ENCODE measurements at regions not wholly inside any gene's neighbourhood (a gene's known extent, or its start where the extent isn't known, plus 50 kb on each side); places are given as distances from the start of the nearest gene placed in this dataset.

DNA sequence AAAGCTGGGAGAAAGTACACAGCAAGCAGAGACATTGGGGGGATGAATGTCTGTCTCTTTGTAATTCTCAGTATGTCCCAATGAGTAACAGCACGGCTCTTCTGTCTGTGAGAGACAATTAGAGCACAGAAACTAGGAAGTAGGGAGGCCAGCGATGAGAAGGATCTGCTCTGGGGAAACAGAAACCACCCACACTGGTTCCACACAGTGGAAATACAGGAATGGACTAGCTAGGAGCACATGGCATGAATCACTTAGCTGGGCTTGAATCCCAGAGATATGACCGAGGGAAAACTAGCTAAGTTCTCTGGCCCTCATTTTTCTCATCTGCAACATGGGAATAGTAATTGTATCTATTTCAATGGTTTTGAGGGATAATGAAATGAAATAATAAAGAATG lies 895.9 kb downstream of the TLE4 start:
- no peak for DNase-seq (ENCODE audit: low read depth)

DNA sequence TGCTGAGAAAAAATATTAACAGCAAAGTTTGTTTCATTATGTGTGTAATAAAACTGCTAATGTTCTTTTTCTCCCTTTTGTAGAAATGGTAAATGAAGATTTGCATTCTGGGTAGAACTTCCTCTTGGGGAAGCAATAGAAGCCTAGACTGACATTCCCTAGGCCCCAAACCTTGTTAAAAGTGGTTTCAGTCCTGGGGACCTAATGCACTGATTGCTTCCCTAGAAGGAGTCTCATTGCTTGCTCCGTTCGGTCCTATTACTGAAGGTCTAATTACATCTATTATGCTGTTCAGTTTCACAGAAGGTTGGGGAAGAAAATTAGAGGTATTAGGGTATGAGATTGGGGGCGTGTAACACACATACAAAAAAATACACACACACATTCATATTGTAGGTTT lies 893.8 kb downstream of the TLE4 start:
- no peak for DNase-seq (ENCODE audit: low read depth)

DNA sequence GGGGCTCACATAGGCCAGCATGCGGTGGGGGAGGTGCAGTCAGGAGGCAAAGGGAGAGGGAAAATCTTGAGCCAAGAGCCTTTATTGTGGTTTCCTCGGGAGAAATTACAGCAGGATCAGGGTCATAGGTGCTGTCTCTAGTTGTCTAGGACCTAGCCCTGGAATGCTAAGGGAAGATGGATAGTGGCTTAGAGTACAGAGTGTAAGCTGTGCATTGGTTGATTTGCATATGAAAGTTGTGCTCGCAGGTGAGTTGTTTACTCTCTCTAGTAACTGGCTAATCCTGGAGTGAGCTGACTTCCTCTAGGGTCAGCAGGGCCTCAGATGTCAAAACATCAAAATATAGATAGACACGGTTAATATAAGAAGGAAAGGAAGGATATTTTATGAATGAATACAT lies 877.7 kb downstream of the TLE4 start:
- no peak for DNase-seq (ENCODE audit: low read depth)

DNA sequence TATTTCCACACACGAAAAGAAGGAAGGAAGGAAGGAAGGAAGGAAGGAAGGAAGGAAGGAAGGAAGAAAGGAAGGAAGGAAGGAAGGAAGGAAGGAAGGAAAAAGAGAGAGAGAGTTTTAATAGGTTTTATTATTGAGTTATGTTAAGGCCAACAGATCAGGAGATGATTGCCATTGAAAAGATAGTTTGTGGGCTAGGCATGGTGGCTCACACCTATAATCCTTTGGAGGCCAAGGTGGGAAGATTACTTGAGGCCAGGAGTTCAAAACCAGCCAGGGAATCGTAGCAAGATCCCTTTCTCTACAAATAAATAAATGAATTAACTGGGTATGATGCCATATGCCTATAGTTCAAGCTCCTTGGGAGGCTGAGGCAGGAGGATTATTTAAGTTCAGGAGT lies 877.2 kb downstream of the TLE4 start:
- DNase-seq (ENCODE audit: low read depth) = no peak

DNA sequence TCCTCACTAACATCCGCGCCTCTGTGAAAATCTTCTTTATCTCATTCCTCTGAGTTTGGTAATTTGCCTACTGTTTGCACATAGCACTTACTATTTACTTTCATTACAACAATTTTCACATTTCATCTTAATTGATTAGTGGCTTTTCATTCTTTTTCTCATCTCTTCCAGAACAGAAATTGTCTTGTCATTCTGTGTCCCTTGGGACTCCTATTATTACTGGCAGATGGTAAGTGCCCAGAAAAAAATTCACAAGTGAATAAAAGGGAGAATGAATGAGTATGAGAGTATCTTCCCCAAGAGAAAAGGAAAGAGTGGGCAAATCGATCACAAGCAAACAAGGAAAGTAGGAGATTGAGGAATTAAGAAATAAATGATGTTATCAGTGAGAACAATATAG lies 876.1 kb downstream of the TLE4 start:
- no peak for DNase-seq (ENCODE audit: low read depth)

DNA sequence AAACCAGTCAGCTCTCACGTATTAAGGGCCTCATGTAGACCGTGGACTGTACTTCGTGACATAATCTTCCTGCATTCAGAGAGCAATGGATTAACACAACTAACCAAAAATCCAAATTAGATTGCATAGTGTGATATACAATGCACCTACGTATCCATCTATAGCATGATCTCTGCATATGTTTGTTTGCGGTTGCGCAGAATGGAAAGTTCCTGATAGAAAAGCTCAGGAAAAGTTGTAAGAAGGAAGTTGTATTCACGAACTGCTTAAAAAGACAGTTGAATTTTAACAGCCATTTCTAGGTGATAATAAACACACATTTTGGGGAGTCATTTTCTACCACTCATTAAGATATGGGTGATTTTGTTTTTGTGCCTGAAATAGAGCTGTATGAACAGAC lies 869.0 kb downstream of the TLE4 start:
- no peak for DNase-seq (ENCODE audit: low read depth)

DNA sequence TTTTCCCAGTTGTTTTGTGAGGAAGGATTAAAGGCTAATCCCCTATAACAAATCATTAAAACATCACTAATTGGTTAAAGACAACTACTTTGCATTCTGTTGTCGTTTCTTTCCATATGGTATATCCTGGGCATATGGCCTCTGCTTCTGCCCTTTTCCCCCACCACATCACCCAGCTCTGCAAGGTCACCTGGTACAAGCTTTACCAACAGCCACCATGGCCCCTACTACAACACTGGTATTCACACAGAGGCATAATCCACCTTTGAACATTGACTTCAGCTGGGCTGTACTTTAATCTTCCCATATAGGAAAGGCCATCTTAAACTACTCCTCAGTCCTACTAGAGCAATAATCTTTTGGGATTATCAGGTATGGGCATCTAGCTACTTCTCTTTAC lies 866.1 kb downstream of the TLE4 start:
- DNase-seq (ENCODE audit: low read depth) = no peak

DNA sequence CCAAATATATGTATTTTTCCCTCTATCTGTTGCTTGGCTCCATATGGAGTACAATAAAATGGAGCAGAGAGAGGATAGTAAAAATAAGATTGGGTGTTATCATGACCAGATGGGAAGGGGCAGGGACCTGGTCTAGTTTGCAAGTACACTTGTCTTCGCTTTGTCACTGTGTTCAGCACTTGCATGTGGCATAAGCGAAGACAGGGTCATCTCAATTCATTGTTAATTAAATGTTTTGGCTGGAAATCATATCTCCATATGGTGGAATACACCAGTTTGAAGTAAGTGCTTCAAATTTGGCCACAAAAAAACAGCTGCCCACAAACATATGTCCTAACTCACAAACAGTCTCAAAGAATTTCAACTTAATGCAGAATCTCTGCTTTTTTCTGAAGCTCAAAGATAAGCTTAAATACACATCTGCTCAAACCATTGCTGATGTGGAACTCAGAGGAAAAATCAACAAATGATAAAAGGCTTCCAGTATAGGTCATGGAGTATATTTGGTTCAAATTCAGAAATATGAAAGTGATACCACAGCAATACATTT lies 865.4 kb downstream of the TLE4 start:
- DNase-seq (ENCODE audit: low read depth) = no peak

DNA sequence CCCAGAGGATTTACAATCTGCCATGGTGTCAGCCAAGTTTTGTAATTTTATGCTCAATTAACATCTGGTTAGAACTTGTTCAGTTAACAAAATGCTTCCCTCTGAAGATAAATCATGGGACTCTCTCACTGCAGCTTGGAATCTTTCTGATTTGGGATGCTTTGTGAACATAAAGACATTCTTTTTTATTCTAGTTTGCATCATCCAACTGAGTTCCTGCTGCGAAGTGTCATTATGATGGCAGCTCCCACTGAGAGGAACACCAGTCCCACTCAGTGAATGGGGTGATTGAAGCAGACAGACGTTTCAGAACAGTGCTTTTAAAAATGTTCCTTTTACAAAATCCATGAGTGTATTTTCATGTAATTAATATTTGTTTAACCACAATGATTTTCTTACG lies 863.8 kb downstream of the TLE4 start:
- DNase-seq (ENCODE audit: low read depth) = no peak

DNA sequence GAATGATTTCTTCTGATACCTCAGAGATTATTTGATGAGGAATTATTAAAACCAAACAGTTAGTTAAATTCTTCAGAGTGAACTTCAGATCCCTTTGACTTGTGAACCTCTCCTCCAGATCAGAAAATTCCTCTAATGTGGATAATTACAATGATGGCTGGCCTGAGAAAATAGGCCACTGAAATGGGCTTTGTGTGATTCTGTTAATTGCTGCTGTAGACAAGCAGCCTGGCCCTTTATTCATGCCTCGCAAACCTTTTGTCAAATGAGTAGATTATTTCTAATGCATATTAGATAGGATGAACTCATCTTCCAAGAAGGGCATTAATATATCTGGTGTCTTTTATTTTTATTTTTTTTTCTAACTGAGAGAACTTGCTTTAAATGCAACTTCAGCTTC lies 855.2 kb downstream of the TLE4 start:
- DNase-seq (ENCODE audit: low read depth) = no peak

DNA sequence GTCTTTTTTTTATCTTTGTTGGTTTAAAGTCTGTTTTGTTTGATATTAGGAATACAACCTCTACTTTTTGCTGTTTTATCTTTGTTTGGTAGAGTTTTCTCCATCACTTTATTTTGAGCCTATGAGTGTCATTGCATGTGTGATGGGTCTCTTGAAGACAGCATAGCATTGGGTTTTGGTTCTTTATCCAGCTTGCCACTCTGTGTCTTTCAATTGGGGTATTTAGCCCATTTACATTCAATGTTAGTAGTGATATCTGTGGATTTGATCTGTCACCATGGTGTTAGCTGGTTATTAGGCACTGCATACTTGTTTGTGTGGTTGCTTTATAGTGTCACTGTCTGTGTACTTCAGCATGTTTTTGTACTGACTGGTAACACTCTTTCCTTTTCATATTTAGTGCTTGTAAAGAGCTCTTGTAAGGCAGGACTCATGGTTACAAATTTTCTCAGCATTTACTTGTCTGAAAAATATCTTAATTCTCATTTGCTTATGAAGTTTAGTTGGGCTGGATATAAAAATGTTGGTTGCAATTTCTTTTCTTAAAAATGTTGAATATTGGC lies 845.5 kb downstream of the TLE4 start:
- DNase-seq (ENCODE audit: low read depth) = no peak

DNA sequence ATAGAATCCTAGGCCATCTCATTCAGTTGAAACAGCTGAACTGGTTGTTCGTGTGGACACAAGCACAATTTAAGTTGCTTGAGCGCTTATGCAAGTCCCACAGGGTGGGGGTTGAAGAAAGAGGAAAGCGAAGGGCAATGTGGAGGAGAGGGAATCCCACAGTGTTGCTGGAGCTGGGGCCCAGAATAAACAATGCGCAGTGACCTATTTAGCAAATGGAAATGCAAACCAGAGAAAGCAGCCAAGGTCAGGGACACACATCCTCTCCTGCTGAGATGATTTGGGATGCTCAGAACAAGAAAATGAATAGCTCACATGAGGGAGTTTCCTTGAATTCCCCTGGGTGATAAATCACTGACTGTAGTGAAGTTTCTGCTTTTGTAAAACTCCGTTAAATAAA lies 838.3 kb downstream of the TLE4 start:
- no peak for DNase-seq (ENCODE audit: low read depth)

DNA sequence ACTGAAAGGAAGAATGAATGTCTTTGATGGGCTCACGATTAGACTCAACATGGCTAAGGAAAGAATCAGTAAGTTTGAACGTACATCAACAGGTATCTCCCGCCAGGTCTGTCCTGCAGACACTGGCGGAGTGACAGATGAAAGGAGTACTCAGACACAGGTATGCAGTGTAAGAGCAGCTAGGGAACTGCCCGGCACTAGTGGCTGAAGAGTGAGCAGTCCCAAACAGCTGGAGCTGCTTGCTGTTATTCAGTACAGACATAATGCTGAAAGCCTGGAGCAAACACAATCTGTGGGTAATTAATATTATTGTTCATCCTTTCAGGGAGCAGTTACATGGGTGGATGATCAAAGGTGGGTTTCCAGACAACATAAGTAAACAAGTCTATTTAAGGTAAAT lies 835.5 kb downstream of the TLE4 start:
- no peak for DNase-seq (ENCODE audit: low read depth)

DNA sequence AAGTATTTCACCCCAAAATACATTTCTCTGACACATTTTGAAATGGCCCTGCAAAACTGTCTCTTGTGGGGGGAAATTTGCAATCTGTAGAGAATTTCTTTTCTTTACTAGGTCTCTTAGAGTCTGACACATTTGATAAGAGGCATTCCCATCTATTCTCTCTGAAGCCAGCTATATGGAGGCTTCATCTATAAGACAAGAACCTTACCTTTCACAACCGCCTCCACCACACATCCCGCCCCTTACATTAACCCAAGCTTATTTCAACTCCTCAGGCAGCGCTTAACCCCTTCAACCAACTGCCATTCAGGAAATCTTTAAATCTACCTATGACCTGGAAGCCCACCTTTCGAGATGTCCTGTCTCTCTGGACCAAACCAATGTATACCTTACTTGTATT lies 829.5 kb downstream of the TLE4 start:
- DNase-seq (ENCODE audit: low read depth) = no peak

DNA sequence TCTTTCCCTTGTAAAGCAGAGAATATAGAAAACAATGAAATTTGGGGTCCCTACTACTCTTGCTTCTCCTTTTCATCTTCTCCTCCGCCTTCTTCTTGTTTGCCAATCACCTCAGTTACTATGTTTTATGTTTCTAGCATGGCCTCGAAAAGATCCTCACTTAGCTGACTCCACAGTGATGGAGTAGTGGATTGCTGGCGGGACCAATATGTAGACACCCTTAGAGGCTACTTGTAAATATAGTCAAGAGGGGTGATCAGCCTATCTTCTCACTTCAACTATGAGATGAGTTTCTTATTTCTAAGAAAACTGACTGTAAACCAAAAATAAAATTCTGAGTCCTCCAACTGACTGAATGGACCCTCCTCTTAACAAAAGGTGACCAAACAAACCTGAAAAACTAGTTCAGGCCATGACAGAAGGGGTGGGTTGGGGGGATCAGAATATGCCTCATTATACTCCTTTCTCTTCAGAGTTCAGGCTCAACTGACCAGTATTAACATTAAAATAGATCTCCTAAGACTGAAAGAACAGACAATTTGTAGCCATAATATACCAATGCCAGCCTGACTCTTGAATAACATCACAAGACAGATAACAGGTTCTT lies 829.0 kb downstream of the TLE4 start:
- no peak for DNase-seq (ENCODE audit: low read depth)

DNA sequence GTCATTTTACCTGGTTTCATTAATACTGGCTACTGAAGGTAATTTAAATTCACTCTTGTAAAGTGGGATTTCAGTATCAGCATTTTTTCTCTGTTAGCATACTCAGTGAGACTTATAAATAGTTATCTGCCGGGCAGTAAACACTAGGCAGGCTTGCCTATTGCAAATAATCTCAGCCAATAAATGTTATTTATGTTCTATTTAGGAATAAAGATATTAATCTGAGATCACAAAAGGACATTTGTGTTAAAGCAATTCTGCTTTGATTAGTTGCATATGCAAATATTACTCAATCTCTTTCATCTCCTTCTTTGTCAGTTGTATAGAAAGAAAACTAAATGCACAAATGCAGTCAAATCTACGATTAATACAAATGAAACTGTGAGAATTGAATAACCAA lies 827.8 kb downstream of the TLE4 start:
- DNase-seq (ENCODE audit: low read depth) = no peak

DNA sequence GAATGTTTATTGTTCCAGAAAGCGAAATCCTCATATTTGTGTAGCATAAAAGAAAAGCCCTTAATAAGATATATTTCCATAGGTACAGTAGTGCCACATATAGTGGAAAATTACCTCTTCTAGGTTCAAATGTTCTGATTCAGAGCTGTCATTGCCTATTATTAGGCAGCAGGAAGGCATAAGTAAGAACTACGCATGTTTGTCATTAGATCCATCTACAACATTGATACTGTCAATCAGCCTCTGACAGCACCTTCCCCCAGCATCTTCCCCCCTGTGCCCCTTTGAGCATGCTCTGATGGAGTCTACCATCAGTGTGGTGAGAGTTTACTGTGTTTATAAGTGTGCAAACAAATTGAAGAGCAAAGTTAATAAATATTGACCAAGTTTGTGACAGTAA lies 816.1 kb downstream of the TLE4 start:
- DNase-seq (ENCODE audit: low read depth) = no peak

DNA sequence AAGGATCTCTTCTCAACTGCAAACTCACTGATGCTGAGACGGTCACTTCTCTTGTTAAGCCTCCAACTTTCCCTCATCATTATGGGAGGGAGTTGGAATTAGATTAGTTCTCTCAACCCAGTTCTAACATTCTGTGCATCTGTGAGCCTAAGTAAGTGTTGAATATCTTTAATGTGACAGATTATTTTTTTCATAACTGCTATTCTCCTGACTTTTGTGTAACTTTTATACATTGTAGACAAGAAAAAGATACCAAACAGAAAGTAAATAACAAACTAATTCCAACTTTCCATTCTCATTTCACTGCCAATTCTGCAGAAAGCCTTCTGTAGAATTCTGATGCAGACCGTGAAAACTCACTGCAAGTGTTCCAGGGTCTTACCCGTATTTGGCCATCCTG lies 813.5 kb downstream of the TLE4 start:
- DNase-seq (ENCODE audit: low read depth) = no peak

DNA sequence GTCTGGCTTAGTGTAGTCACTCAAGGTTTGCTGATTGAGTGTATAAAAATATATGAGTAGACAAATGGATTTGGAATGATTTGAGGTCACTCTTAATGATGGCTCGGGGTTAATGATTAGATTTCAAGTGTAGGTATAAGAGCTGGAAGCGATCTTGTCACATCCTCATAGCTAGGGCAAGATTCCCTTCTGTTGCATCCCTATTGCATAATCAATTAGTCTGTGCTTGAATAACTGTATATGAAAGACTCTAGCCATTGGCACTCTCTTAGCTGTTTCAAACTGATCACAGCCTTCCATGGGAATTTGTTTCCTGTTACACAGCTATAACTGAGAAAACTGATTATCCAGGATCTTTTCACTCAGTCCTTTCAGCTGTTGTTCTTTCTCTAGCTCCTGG lies 811.6 kb downstream of the TLE4 start:
- no peak for DNase-seq (ENCODE audit: low read depth)

DNA sequence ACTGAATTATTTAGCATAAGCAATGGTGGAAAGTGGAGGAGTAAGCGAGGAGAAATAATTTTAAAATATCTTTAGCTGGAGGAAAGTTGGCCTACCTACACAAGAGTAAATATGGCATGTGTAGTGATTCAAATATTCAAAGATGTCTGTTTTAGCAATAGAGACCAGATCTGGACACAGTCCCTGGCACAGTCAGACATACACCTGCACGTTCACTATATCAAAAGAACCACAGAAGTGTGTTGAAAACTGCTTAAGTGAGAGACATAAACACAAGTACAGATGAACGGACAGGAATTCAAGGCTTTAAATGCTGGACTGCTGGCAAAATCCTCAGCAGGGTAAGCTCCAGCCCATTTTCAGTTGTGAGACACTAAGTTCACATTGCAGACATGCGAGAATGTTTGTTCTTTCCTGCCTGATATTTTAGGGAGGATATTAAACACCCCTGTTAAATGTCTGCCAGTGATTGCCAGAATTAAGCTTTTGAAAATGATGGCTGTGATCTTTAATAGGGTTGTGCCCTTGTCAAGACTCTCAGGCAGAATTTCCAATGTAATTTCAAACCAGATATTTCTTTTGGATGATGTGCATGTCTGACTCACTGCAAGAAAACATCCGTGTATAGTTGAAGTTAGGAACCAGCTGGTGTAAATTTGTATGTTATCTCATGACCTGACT lies 810.6 kb downstream of the TLE4 start:
- DNase-seq (ENCODE audit: low read depth) = no peak

DNA sequence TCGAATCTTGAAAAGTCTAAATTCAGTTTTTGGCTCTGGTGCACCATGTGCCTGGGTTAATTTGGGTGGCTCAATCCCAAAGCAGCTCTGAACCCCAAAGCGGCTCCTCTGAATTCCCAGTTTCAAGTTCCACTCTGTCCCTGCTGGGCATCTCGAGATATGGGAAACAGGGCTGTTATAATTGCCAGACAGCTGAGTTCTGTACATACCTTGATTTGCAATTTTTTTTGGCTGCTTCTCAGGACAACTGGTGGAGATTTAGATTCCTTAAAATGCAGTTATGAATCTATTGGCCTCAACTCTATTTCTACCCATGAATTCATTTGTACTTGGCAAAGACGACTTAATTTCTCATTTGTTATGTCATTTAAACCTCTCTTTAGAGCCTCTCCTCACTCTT lies 808.5 kb downstream of the TLE4 start:
- DNase-seq (ENCODE audit: low read depth) = no peak

DNA sequence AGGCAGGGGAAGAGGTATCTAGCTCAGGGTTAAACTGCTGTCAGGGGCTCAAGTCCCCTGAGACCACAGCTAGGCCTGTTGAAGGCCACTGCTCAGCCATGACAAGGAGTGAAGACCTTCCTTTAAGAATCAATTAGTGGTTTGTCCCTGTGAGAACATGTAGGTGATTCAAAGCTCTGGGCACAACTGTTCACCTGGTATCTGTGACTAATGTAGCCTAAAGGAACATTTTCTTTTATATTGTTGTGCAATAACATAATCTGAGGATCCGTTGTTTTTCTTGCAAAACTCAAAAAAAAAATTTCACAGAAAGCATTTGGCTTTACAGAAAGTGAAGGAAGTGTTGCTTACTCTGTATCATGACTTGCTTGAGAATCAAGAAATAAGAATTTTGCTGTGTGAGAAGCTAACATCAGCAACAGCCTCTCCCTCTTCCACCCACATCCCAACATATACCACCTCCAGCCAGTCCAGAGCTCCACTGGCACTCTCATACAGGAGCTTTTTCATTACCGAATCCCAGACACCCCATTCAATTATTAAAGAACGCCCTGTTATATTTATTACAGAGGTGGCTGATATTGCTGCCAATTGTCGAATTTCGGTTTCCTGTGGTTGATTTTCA lies 807.0 kb downstream of the TLE4 start:
- DNase-seq (ENCODE audit: low read depth) = no peak

DNA sequence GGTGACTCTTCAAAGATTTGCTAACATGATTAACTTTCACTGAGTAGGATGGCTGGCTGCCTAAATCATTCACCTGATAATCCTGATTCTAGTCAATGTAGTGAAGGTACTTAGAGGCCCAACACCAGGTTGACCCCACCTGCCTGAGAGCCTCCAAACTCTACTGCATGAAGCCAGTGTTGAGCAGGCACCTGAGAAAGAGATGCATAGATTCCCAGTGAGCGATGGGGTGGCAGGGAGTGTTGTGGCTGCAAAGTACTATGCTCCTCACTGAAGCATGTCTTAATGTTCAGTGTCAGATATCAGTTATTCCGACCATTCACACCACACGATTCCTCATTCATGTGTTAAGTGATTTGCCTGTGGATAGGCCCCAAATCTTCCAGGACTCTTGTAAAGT lies 804.4 kb downstream of the TLE4 start:
- no peak for DNase-seq (ENCODE audit: low read depth)

All from stimulated activated CD8-positive, alpha-beta memory T cell treated with anti-CD3 and anti-CD28 coated beads, Interleukin-12 subunit alpha, Interleukin-12 subunit beta, amount 100 ng/mL, for 1 hour (primary cell).